Kidney glomerular epithelial cell (primary cell): ENCODE measurements at regions not wholly inside any gene's neighbourhood (a gene's known extent, or its start where the extent isn't known, plus 50 kb on each side); places are given as distances from the start of the nearest gene placed in this dataset.

Experiments used
- DNase-seq: peaks from one replicate; lab custom pipeline; 2025; lab: John Stamatoyannopoulos, UW

DNA sequence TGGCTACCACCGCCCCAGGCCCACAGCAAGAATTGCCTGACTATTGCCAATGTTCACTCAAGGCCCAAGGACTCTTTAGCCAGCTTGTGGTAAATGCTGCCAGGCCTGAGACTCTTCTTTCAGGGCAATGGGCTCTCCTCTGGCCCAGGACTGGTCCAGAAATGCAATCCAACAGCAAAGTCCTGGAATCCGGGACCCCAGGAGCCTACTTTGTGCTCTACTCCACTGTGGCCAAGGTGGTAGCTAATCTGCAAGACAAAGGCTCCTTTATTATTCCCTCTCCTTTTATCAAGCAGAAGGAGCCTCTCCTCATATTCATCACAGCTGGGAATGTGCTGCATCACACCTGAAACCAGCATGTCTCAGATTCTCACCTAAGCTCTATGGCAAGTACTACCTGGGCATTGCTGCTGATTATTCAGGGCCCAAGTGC is 107.6 kb upstream of the PRSS58 start:
- no peak for DNase-seq

DNA sequence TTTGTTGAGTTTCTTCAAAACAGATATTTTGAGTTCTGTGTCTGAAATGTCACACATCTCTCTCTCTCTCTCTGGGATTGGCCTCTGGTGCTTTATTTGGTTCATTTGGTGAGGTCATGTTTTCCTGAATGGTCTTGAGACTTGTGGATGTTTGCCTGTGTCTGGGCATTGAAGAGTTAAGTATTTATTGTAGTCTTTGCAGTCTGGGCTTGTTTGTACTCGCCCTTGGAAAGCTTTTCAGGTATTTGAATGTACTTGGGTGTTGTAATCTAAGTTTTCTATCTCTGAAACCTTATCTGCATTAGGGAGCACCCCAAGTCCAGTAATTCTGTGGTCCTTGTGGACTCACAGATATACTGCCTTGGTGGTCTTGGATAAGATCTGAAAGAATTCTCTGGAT is 106.7 kb upstream of the PRSS58 start:
- no peak for DNase-seq

DNA sequence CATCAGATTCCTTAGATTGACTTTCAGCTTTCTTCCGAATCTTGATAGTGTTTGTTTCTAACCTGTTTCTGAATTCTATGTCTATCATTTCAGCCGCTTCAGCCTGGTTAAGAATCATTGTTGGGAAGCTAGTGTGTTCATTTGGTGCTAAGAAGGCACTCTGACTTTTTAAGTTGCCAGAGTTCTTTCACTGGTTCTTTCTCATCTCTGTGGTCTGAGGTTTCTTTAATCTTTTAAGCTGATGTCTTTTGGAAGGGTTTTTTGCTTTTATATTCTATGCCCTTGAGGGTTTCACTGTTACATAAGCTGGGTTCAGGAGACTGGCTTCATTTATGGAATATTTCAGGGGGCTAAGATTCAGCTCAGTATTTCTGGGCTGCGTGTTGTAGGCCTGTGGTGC is 104.5 kb upstream of the PRSS58 start:
- no peak for DNase-seq

DNA sequence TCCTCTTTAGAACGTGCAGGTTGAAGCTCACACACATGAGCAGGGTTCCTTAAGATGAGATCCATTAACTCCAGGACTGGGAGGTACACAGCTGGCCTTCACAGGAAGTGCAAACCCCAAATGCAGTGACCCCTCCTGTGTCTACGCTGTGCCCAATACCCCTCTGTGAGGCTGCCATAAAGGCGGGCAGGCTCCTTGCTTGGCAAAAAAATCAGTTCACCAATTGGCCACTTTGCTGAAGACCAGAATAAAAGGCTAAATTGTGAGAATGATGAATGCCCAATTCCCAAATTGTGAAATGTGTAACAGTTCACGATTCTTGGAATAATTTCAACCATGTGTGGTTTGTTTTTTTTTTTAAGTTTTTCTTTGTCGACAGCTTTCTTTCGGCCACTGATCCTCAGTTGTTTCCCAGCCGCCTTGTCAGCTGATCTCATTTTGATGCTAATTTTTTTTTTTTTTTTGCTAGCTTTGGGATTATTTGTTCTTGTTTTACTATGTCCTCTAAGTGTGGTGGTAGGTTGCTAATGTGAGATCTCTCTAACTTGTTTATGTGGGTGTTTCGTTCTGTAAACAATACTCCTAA is 101.9 kb upstream of the PRSS58 start:
- no peak for DNase-seq

DNA sequence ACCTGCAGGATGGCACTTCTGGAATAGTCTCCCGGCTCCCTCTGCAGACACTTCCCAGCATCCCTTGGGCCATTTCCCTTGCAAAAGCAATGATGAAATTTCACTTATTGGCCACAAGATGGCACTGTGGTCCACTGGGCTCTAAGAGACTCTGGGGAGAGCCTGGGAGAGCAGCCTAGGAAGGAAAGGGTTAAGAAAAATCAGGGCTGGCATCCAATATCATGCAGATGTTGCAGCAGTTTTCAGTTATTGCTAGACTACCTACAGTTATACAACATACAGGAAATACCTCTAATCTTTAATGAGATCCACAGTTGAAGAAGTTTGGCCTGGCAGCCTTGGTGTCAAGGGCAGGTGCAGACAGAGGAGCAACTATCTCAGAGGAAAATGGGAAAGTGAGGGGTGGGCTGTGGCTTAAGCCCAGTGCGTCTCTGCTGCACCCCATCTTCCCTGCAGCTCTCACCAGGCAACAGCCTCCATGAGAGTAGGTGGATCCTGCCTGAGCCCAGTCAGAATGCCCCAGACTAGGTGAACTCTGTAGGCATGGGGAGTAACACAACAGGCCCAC is 100.2 kb upstream of the PRSS58 start:
- peak; percentile 59 for DNase-seq

DNA sequence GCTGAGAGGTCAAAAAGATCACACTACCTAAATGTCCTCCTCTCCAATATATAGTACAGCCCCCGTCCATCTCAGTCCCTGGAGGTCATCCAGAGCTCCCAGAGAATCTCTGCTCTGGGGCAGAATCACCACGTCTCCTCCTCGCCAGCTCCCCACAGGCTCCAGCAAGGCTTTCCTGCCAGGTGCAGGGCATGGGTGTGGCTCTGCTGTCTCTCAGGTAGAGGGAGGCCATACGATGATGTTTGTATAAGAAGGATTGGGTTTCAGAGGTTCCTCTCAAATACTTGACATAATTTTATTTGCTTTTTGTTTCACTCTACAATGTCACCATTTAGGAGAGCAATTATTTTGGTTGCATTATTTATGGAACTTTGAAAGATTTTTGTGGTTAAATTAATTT is 98.3 kb upstream of the PRSS58 start:
- no peak for DNase-seq

DNA sequence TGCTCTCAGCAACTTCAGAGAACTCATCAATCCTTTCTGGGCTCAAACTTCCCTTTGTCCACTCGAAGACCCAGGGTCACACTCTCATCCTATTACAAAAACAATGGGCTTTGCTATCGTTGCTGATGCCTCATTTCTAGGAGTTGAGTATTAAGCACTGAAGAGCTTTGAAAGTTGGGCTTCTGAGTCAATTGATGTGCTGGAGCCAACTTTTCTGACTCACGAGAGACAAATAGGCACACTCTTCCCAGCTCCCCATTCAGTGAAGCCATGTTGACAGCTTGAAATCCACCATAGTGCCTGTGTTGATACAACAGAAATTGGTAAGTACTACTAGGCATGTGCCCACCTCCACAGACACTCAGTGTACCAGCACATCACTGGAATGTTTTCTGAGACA is 97.5 kb upstream of the PRSS58 start:
- no peak for DNase-seq

DNA sequence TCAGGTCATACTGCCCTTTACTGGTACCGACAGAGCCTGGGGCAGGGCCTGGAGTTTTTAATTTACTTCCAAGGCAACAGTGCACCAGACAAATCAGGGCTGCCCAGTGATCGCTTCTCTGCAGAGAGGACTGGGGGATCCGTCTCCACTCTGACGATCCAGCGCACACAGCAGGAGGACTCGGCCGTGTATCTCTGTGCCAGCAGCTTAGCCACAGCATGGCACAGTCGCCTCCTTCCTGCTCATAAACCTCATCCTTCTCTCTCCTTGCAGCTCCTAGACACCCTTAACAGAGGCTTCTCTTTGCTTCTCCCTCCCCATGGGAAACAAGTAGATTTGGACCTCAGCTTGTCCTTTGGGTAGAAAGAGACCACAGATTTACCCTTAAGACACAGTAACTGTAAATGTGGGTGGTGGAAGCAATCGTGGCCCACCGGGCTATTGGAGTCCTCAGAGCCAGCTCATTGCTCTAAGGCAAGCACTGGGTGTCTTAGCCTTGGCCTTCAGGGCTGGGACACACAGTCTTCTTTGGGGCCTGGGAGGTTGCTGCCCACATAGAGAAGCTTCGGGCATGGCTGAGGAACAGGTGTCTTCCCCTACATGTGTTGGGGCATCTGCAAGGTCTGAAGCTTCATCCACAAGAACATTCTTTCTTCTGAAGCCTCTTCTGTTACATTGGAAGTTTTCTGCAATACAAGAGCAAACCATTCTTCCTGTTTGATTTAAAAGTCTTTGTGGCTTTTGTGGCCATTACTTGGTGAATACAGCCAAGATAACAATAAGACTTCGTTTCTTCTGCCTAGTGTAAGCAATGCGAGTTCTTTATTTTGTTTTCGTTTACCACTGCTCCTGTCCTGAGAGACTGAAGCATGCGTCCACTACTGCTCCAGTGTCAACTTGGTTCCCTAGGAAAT is 95.5 kb upstream of the PRSS58 start:
- DNase-seq = no peak

DNA sequence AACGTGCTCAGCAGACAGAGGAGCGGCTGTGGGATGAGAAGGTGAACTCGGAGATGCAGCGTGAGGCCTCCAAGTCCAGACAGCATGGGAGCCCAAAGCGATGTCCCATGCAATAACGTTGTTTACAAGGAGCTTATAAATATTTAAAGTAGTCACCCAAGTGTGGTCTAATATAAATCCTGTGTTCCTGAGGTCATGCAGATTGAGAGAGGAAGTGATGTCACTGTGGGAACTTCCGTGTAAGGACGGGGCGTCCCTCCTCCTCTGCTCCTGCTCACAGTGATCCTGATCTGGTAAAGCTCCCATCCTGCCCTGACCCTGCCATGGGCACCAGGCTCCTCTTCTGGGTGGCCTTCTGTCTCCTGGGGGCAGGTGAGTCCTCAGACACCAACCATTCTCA is 94.7 kb upstream of the PRSS58 start:
- no peak for DNase-seq

DNA sequence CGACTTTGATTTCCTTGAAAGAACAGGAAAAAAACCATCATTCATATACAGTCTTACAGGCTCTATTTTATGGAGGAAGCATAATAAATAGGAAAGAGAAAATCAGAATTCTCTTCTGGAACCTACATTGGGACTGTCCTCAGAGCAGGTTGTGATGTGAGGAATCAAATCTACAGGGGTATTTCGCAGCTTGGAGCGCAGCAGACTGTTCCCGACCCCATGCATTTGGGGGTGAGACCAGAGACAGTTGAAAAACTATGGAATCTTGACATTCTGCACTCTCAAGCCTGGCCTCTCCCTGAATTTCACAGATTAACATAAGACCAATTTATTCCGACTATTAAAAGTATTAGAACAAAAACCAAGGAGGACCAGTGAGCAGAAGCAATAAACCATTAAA is 93.3 kb upstream of the PRSS58 start:
- DNase-seq = no peak

DNA sequence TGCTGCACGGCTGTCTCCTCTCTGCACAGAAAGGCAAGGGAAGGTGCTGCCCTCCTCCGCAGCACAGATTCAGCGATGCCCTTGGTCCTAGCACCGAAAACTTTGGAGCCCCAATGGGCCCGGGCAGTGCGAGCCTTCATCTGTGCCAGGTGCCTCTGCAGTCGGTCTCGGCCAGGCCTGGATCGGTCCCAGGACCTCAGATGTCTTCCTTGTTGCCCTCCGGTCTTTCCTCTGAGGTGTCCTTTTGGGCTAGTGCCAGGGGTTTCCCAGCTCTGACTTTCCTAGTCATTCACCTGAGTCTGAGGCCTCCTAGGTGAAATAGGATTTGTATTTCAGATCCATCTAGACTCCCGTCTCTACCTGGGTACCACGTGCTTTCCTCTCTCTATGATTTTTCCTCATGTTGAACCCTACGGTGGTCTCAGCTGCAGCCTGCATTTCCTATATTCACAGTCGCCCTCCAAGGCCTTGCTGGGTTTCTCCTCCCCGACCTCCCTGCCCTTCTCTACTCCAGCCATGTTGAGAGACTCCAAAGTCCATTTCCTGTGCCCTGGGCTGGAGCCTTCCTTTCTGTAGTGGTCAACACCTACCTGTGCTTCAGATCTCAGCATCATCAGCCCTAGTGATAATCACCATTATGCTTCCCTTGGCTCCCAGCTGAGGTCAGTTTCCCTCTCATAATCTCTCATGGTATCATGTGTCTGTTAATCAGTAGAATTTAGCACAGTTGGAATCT is 92.0 kb upstream of the PRSS58 start:
- DNase-seq = no peak

DNA sequence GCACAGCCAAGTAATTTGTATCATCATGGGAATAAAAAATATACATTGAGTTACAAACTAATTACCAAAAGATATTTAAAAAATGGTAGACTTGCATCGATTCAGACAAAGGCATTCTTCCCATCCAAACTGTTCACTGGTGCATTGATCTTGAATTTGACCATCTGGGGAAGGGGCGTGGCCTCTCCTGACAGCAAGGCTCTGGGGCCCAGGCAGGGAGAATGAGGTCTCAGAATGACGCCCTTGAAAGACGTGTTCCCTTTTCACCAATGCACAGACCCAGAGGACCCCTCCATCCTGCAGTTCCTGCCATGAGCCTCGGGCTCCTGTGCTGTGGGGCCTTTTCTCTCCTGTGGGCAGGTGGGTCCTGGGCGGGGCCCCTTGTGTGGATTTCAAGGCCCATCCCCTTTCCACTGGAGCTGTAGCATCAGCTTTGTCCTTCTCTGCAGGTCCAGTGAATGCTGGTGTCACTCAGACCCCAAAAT is 91.1 kb upstream of the PRSS58 start:
- no peak for DNase-seq

DNA sequence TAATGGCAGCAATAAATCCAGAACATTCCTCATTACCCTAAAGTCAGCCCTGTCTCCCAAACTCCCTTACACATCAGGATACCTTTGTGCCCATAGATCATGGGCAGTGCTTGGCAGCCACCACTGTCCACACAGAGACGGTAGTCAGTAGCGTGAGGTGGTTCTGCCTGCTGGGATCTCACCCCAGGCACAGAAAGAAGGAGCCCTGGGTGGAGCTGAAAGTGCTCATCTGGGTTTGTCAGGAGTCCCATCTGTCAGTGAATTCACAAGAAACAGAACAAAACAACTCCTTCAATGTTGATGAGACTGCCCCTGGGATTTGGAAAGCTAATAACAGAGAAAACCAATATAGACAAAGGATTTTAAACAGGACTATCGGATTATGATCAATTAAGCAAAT is 90.2 kb upstream of the PRSS58 start:
- no peak for DNase-seq

DNA sequence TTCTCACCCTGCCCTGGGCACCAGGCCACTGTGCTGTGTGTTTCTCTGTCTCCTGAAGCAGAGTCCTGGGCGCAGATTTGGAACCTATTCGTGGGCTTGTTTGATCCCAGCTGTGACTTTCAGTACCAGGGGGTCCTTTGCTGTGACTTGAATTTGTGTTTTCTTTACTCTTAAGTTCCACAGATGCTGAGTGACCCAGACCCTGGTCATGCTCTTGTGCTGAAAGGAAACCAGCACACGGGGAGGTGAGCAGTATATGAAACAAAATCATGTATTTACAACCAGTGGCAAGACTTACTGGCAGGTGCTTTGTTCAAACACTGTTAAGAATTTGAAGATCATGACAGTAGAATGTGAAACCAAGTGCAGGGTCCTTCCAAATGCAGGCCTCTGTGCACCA is 89.2 kb upstream of the PRSS58 start:
- DNase-seq = no peak

DNA sequence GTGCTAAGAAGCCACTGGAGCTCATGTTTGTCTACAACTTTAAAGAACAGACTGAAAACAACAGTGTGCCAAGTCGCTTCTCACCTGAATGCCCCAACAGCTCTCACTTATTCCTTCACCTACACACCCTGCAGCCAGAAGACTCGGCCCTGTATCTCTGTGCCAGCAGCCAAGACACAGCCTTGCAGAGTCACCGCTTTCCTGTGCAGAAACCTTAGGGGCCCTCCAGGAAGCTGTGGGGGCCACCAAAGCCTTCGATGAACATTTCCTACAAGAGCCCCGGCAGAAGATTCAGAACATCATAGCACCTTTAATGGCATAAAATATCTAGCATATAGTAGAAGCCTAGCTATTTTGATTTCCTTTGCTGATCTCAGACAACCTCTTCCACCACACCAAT is 88.0 kb upstream of the PRSS58 start:
- no peak for DNase-seq

DNA sequence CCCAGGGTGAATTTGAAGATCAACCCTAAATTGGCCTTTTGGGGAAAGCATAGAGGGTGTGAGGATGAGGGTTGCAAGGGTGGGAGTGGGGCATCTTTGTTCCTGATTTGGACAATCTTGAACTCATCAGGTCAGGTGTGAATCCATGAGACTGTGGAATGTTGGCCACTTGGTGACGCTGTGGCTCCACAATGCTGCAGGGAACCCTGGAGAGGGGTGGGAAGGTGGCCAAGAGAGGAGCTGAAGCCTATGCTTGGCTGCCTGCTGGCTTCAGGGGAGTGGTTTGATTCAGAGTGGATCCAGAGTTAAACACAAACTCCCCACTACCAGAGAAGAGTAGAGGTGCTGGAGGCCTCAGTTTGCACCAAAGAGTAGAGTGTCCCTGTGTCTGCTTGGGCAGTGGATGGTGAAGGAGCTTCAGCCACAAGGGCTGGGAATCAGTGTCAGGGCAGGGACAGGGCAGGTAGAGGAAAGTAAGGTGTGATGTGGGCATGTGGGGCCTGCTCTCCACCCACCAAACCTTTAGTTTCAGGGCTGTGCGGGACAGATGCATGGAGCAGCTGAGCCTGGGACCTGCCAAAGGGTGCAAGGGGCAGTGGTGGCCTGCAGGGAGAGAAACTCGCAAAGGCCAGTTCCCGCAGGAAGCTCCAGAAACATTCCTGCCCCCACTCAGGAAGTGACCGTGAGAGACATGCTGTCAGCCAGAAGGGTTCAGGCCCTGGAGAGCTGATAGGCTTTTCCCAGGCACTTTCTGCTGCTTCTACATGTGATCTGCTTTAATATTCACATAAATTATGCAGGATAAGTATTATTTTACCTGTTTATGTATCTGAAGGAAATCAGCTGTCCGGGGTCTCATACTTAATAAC is 81.0 kb upstream of the PRSS58 start:
- peak; percentile 11 for DNase-seq

DNA sequence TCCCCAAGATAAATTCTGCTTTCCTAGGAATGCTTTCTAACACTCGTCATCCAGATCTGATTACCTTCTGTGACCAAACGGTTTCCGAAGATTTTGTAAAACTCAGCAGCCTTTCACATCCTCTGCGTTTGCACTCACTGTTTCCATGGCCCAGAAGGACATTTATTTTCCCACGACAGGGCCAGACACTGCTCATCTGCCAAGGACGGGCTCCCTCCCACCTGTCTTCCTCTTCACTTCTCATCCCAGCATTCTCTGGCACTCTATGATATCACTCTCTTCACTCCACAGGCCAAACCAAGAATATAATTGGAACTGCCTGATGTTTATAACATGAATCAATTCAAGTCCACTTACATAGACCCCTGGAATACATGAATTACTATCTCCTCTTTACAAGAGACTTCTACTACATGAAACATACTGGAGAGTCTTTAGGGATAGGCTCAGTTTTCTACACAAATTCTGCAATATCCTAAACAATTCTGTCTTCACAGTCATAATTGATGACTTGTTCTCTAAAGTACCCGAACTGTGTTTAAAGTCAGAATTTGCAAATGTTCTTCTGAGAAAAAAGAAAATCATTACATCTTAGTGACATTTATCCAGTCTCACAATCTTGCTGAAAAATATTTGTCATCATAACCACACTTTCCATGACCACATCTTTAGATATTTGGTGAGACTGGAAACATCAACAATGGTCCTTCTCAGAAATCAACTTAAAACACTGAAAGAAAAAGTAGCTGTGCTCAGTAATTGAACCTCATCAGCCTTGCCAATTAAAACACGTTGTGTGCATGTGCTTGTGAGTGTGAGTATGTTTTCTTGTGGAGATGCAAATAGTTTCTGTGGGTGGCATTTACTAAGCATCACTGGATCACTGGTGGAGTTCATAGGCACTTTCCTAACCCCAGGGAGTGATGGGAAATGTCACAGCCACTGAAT is 79.5 kb upstream of the PRSS58 start:
- DNase-seq = no peak

DNA sequence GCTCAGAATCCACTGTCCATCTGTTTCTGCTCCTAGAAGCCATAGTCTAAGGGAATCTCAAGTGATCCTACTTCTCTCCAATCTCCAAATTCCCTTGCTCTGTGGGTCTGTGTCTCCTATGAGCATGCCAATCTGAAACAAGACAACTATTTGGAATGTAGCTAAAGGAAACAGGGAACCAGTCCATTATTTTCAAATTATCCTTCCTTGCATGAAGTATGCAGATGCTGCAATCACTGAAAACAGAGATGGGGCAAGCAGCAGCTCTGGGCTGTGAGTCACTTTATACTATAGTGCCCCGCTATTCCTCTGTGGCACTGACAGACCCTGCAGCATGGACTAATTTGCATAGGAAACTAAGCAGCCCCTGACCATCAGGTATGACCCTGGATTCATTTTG is 76.9 kb upstream of the PRSS58 start:
- DNase-seq = no peak

DNA sequence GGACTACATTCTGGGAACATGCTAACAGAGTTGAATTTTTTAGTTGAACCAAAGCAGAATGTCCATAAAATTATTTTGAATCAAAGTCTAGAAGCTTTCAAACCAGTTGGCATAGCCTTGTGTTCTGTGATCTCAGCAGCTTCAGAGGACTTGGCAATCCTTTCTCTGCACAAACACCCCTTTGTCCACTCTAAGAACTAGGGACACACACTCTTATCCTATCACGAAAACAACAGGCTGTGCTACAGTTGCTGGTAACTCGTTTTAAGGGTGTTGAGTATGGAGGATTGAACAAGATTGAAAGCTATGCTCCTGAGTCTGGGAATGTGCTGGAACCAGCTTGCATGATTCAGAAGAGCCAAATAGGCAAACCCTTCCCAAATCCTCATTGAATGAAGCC is 76.4 kb upstream of the PRSS58 start:
- DNase-seq = no peak

DNA sequence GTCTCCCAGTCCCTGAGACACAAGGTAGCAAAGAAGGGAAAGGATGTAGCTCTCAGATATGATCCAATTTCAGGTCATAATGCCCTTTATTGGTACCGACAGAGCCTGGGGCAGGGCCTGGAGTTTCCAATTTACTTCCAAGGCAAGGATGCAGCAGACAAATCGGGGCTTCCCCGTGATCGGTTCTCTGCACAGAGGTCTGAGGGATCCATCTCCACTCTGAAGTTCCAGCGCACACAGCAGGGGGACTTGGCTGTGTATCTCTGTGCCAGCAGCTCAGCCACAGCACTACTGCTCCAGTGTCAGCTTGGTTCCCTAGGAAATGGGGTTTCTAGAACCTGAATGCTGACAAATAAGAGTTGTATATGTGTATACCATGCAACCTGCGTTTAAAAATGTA is 74.6 kb upstream of the PRSS58 start:
- no peak for DNase-seq
